K562 (cell line): ENCODE measurements at regions not wholly inside any gene's neighbourhood (a gene's known extent, or its start where the extent isn't known, plus 50 kb on each side); places are given as distances from the start of the nearest gene placed in this dataset.

Experiments
- ARID3A ChIP-seq: IDR thresholded peaks from 2 replicates; pipeline ENCODE4 v1.6.1; 2012; ENCODE audit warnings: low read depth, low read length, improper control_type of control experiment, borderline replicate concordance
- ASH1L ChIP-seq: fragments of 450-650 bp; IDR thresholded peaks from 2 replicates; pipeline ENCODE4 v1.6.1; 2018; ENCODE audit warnings: borderline replicate concordance, mild to moderate bottlenecking, low read depth; ENCODE audit not compliant: partially characterized antibody
- CBX8 ChIP-seq: fragments of 200-600 bp; sonication (generic); IDR thresholded peaks from 2 replicates; pipeline ENCODE4 v1.6.1; 2012; ENCODE audit warnings: borderline replicate concordance, mixed run types, low read depth, mild to moderate bottlenecking, moderate library complexity, mixed read lengths, low read length, control low read depth, inconsistent platforms; ENCODE audit not compliant: poor library complexity, severe bottlenecking; ENCODE audit errors: extremely low read depth
- CHD2 ChIP-seq: IDR thresholded peaks from 2 replicates; pipeline ENCODE4 v1.6.1; 2011; ENCODE audit warnings: low read depth, low read length
- EP300 ChIP-seq: IDR thresholded peaks from 2 replicates; pipeline ENCODE4 v1.6.1; 2012; ENCODE audit warnings: low read length, improper control_type of control experiment
- FIP1L1 ChIP-seq: fragments of 200-400 bp; formaldehyde crosslinking; IDR thresholded peaks from 2 replicates; pipeline ENCODE4 v1.6.1; 2018; ENCODE audit warnings: mild to moderate bottlenecking, low read depth, low read length; ENCODE audit not compliant: poor library complexity, severe bottlenecking
- GATA2 ChIP-seq: sonication (generic); formaldehyde crosslinking; IDR thresholded peaks from 2 replicates; pipeline ENCODE4 v1.4.0; 2020; ENCODE audit warnings: mild to moderate bottlenecking, missing genetic modification reagents
- NCOA2 ChIP-seq, 2 experiments: fragments of 450-650 bp; IDR thresholded peaks; 2 replicates each; pipeline ENCODE4 v1.6.1; 2018; ENCODE audit warnings: mild to moderate bottlenecking in 2 of 2, moderate library complexity in 1 of 2; ENCODE audit not compliant: partially characterized antibody in 2 of 2
- POLR2A ChIP-seq: fragments of 450-650 bp; conservative IDR thresholded peaks from 2 replicates; pipeline ENCODE4 v1.6.1; 2016
- REST ChIP-seq, 2 experiments: fragments of 450-650 bp; formaldehyde crosslinking in 1 of 2; IDR thresholded peaks; 2 replicates each; pipeline versions ENCODE4 v1.4.0 to v1.6.1; 2014 to 2020; ENCODE audit warnings: mild to moderate bottlenecking in 2 of 2, borderline replicate concordance in 1 of 2, low read depth in 1 of 2

- no peak for TF ChIP-seq ASH1L
- TF ChIP-seq FIP1L1, result no peak
- TF ChIP-seq CHD2, result no peak
- no peak for TF ChIP-seq NCOA2 (IDR thresholded peaks at IDR 0.05; ENCODE audit: partially characterized antibody in 2 of 2)
- TF ChIP-seq POLR2A, result no peak
- no peak for TF ChIP-seq EP300
- no peak for TF ChIP-seq REST (IDR thresholded peaks at IDR 0.05; ENCODE audit: borderline replicate concordance)
- TF ChIP-seq REST (CRISPR knock-in tag; IDR thresholded peaks at IDR 0.05; ENCODE audit: low read depth), result no peak
- no peak for TF ChIP-seq CBX8
- TF ChIP-seq ARID3A, result no peak
- no peak for TF ChIP-seq GATA2 (CRISPR knock-in tag)
Observed at GRCh38 chr13:44051918-44052675, 172.4 kb downstream of the LACC1 start.
